Gastrocnemius medialis (tissue), 4 donors: ENCODE measurements at regions not wholly inside any gene's neighbourhood (a gene's known extent, or its start where the extent isn't known, plus 50 kb on each side); places are given as distances from the start of the nearest gene placed in this dataset.

ENCODE experiments used
- ATAC-seq, 2 donors: fragments of 150-250 bp; one replicate each; pipeline ENCODE4 v1.9.1; 2016
- DNase-seq, 2 donors: peaks; one replicate each; pipeline ENCODE4 v3.0.0-alpha.2; 2019
- H3K27ac ChIP-seq, 4 donors: fragments of 200-600 bp; sonication (generic); 1 replicate in 1 of 4; 2 replicates in 3 of 4; pipeline ENCODE4 v1.5.1; 2016 to 2018; ENCODE audit warnings: mild to moderate bottlenecking in 2 of 4, moderate library complexity in 1 of 4
- H3K27me3 ChIP-seq, 3 donors: fragments of 200-600 bp; sonication (generic) in 2 of 3; 1 replicate in 1 of 3; 2 replicates in 2 of 3; pipeline versions ENCODE4 v1.5.1 to v1.6.0; 2016 to 2019; ENCODE audit warnings: mild to moderate bottlenecking in 1 of 3, moderate library complexity in 1 of 3
- H3K36me3 ChIP-seq, 2 donors: fragments of 200-600 bp; sonication (generic) in 1 of 2; one replicate each; pipeline ENCODE4 v1.5.1; 2017 to 2018
- H3K4me1 ChIP-seq, 2 donors: fragments of 200-600 bp; sonication (generic) in 1 of 2; one replicate each; pipeline ENCODE4 v1.5.1; 2016 to 2017; ENCODE audit warnings: mild to moderate bottlenecking in 2 of 2
- H3K4me3 ChIP-seq, 4 donors: fragments of 200-600 bp; sonication (generic) in 3 of 4; 1 replicate in 1 of 4; 2 replicates in 3 of 4; pipeline ENCODE4 v1.5.1; 2016 to 2019; ENCODE audit warnings: mild to moderate bottlenecking in 2 of 4
- H3K9me3 ChIP-seq, 3 donors: fragments of 200-600 bp; sonication (generic) in 2 of 3; 1 replicate in 1 of 3; 2 replicates in 2 of 3; pipeline ENCODE4 v1.5.1; 2016 to 2019
- POLR2A ChIP-seq, 2 donors: fragments of 450-650 bp; IDR thresholded peaks; one replicate each; pipeline ENCODE4 v1.6.1; 2017; ENCODE audit warnings: antibody characterized with exemption in 2 of 2, mild to moderate bottlenecking in 2 of 2, moderate library complexity in 2 of 2
- in situ Hi-C, 4 donors: fragments of 200-750 bp; cut with MboI; loops; one replicate each; pipeline versions ENCODE4 v1.15.0 to v1.8.0; 2017; ENCODE audit warnings: low sequenced_read_pairs in 4 of 4
- intact Hi-C: fragments of 100-400 bp; cut with DNase I; formaldehyde crosslinking; loops from one replicate; pipeline ENCODE4 v1.15.1; 2023; ENCODE audit warnings: low total_unique reads
- TF ChIP-seq, protein P1 (sequence below), 5 experiments: fragments of 450-650 bp in 3 of 5; fragments of 200-600 bp in 2 of 5; sonication (generic) in 2 of 5; IDR thresholded peaks in 4 of 5; conservative IDR thresholded peaks in 1 of 5; 1 replicate in 4 of 5; 2 replicates in 1 of 5; pipeline ENCODE4 v1.5.1; 2016 to 2019; ENCODE audit warnings: antibody characterized with exemption in 5 of 5, mild to moderate bottlenecking in 3 of 5, moderate library complexity in 3 of 5

DNA sequence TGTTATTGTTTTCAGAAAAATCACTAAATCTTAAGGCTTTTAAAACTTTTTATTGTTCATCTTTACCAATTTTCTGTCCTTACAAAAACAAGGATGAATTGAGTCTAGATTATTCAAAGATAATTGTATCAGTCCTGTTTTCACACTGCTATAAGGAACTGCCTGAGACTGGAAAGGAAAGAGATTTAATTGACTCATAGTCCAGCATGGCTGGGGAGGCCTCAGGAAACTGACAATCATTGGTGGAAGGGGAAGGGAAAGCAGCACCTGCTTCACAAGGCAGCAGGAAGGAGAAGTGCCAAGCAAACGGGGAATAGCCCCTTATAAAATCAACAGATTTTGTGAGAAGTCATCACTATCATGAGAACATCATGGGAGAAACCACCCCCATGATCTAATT is 455.6 kb upstream of the ZP4 start:
- H3K27ac ChIP-seq: no peak overlapping the region
- H3K36me3 ChIP-seq: no peaks in the 10 kb centered on the region
- no peaks in the 10 kb centered on the region for H3K27me3 ChIP-seq
- intact Hi-C loops (no loop called here), in situ Hi-C loops (no loop called here)
- no peak for ATAC-seq
- TF ChIP-seq, protein P1, sequence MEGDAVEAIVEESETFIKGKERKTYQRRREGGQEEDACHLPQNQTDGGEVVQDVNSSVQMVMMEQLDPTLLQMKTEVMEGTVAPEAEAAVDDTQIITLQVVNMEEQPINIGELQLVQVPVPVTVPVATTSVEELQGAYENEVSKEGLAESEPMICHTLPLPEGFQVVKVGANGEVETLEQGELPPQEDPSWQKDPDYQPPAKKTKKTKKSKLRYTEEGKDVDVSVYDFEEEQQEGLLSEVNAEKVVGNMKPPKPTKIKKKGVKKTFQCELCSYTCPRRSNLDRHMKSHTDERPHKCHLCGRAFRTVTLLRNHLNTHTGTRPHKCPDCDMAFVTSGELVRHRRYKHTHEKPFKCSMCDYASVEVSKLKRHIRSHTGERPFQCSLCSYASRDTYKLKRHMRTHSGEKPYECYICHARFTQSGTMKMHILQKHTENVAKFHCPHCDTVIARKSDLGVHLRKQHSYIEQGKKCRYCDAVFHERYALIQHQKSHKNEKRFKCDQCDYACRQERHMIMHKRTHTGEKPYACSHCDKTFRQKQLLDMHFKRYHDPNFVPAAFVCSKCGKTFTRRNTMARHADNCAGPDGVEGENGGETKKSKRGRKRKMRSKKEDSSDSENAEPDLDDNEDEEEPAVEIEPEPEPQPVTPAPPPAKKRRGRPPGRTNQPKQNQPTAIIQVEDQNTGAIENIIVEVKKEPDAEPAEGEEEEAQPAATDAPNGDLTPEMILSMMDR (IDR thresholded peaks at IDR 0.05 in 4 of 5, conservative IDR thresholded peaks at IDR 0.05 in 1 of 5): no peak
- TF ChIP-seq POLR2A (IDR thresholded peaks at IDR 0.05): no peak
- no peak overlapping the region for H3K4me3 ChIP-seq
- H3K4me1 ChIP-seq: no peaks in the 10 kb centered on the region
- no peak for DNase-seq
- no peaks in the 10 kb centered on the region for H3K9me3 ChIP-seq

DNA sequence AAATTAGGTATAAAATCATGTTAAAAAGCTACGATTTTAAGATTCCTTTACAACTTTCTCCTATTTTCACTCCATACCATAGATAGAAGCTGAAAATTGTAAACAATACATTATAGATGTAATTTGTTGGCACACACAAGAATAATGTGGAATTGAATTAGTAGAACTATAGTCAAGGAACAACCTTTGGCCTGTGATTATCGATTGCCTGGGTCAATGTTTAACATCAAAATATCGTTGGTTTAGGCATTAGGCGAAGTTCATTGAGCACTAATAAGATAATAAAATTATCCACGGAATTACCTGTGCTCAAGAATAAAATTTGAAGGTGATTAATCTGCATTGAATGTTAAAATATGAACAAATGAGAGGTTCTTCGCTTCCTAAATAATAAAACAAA is 455.1 kb upstream of the ZP4 start:
- Histone ChIP-seq H3K27ac (no peak overlapping the region), H3K4me3 (no peak overlapping the region), H3K9me3 (no peaks in the 10 kb centered on the region), H3K36me3 (no peaks in the 10 kb centered on the region), H3K4me1 (no peaks in the 10 kb centered on the region), H3K27me3 (no peaks in the 10 kb centered on the region)
- in situ Hi-C loops: no loop called here
- DNase-seq: no peak
- intact Hi-C loops: no loop called here
- TF ChIP-seq POLR2A (IDR thresholded peaks at IDR 0.05): no peak
- TF ChIP-seq, protein P1 (IDR thresholded peaks at IDR 0.05 in 4 of 5, conservative IDR thresholded peaks at IDR 0.05 in 1 of 5): no peak
- no peak for ATAC-seq

DNA sequence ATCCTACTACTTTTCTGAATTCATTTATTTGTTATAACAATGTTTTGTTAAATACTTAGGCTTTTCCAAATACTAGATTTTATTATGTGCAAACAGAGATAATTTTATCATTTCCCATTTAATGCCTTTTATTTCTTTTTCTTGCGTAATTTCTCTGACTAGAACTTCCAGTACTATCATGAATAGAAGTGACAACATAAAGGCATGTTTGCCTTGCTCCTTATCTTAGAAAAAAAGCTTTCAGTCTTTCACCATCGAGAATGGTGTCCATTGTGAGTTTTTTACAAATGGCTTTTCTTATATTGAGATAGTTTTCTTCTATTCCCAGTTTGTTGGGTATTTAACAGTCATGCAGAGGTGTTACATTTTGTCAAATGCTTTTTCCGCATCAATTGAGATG is 453.1 kb upstream of the ZP4 start:
- Histone ChIP-seq H3K27me3 (no peaks in the 10 kb centered on the region), H3K4me3 (no peak overlapping the region), H3K27ac (no peak overlapping the region), H3K4me1 (no peaks in the 10 kb centered on the region), H3K9me3 (no peaks in the 10 kb centered on the region), H3K36me3 (no peaks in the 10 kb centered on the region)
- TF ChIP-seq POLR2A (IDR thresholded peaks at IDR 0.05): no peak
- TF ChIP-seq, protein P1 (IDR thresholded peaks at IDR 0.05 in 4 of 5, conservative IDR thresholded peaks at IDR 0.05 in 1 of 5): no peak
- in situ Hi-C loops: no loop called here
- ATAC-seq: no peak
- intact Hi-C loops: no loop called here
- DNase-seq: no peak

DNA sequence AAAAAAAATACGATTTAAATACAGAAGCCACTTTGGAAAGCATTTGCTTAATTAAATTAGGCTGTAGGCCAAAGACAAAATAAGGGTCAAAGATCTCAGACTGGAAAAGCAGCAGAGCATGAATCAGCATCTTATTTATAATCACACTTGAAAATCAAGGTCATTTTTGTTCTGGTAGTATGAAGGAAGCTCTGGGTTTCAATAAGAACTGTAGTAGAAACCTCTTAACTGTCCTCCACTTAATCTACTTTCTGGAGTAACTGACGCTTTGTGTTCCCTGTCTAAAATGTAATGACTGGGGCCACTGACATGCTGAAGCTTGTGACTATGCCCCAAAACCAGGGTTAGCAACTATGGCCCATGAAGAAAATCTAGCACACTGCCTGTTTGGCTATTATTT is 450.7 kb upstream of the ZP4 start:
- intact Hi-C loops (no loop called here), in situ Hi-C loops (no loop called here)
- Histone ChIP-seq H3K4me3 (no peak overlapping the region), H3K9me3 (no peaks in the 10 kb centered on the region), H3K4me1 (no peaks in the 10 kb centered on the region), H3K27me3 (no peaks in the 10 kb centered on the region), H3K27ac (no peak overlapping the region), H3K36me3 (no peaks in the 10 kb centered on the region)
- ATAC-seq: no peak
- no peak for DNase-seq
- TF ChIP-seq, protein P1 (IDR thresholded peaks at IDR 0.05 in 4 of 5, conservative IDR thresholded peaks at IDR 0.05 in 1 of 5): no peak
- TF ChIP-seq POLR2A (IDR thresholded peaks at IDR 0.05): no peak

DNA sequence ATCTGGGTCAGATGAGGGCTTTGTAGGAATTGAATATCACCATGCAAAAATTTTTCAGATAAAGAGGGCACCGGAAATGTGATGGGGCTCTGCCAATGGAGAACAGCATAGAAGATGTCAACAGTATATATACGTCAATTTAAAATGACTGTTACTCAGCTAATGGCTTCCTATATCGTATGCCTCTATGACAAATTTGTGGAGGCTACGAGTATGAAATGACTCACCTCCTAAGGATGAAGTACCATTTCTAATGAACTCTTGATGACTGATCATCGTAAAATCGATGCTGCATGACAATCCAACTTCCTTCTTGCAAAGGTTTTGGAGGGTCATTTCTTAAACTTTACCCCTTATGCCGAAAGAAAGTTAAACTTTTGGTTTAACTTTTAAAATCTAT is 450.3 kb upstream of the ZP4 start:
- Histone ChIP-seq H3K4me1 (no peaks in the 10 kb centered on the region), H3K9me3 (no peaks in the 10 kb centered on the region), H3K4me3 (no peak overlapping the region), H3K27ac (no peak overlapping the region), H3K27me3 (no peaks in the 10 kb centered on the region), H3K36me3 (no peaks in the 10 kb centered on the region)
- intact Hi-C loops: no loop called here
- DNase-seq (no peak), ATAC-seq (no peak)
- in situ Hi-C loops: no loop called here
- TF ChIP-seq POLR2A (IDR thresholded peaks at IDR 0.05): no peak
- TF ChIP-seq, protein P1 (IDR thresholded peaks at IDR 0.05 in 4 of 5, conservative IDR thresholded peaks at IDR 0.05 in 1 of 5): no peak
